Gastroesophageal sphincter (tissue), 3 donors: ENCODE measurements at regions not wholly inside any gene's neighbourhood (a gene's known extent, or its start where the extent isn't known, plus 50 kb on each side); places are given as distances from the start of the nearest gene placed in this dataset.

Source experiments
- CTCF ChIP-seq, 4 experiments: fragments of 200-600 bp in 2 of 4; fragments of 450-650 bp in 2 of 4; sonication (generic) in 1 of 4; IDR thresholded peaks; one replicate each; pipeline ENCODE4 v1.5.1; 2017 to 2019; ENCODE audit warnings: antibody characterized with exemption in 4 of 4, mild to moderate bottlenecking in 2 of 4, moderate library complexity in 2 of 4
- EP300 ChIP-seq: sonication (generic); formaldehyde crosslinking; IDR thresholded peaks from one replicate; pipeline ENCODE4 v1.6.1; 2017; ENCODE audit warnings: antibody characterized with exemption, mild to moderate bottlenecking
- POLR2A ChIP-seq, 2 donors: fragments of 450-650 bp; IDR thresholded peaks; one replicate each; pipeline ENCODE4 v1.6.1; 2017; ENCODE audit warnings: antibody characterized with exemption in 2 of 2, mild to moderate bottlenecking in 2 of 2, moderate library complexity in 1 of 2
- POLR2AphosphoS5 ChIP-seq: sonication (generic); formaldehyde crosslinking; IDR thresholded peaks from one replicate; pipeline ENCODE4 v1.6.1; 2017; ENCODE audit warnings: antibody characterized with exemption

GRCh38 chr7:101744588-101744987 lies 72.8 kb upstream of the CUX1 start:
- TF ChIP-seq CTCF (IDR thresholded peaks at IDR 0.05) (no peak), POLR2A (IDR thresholded peaks at IDR 0.05) (no peak), POLR2AphosphoS5 (no peak), EP300 (no peak)
